Naive thymus-derived CD8-positive, alpha-beta T cell (primary cell): ENCODE measurements at regions not wholly inside any gene's neighbourhood (a gene's known extent, or its start where the extent isn't known, plus 50 kb on each side); places are given as distances from the start of the nearest gene placed in this dataset.
A peak's percentile ranks its signal among the peaks of the same experiment; 100 is the strongest.

Experiments used
- ATAC-seq, 2 donors: fragments of 150-1000 bp; cut with Tn5 transposase in 1 of 2; sonication (Bioruptor Pico), chemical (Tn5 transposase) in 1 of 2; 1 replicate in 1 of 2; 2 replicates in 1 of 2; pipeline ENCODE4 v1.10.0; 2021; ENCODE audit warnings: mild to moderate bottlenecking in 2 of 2, moderate library complexity in 2 of 2
- POLR2A ChIA-PET: fragments of 350-600 bp; sonication (Branson Sonifier 250); formaldehyde crosslinking; loops from one replicate; lab custom pipeline; 2021; ENCODE audit warnings: antibody characterized with exemption; lab: Charles Lee
- DNase-seq, 10 donors: peaks; one replicate each; pipeline versions ENCODE4 v3.0.0 to v3.0.0-alpha.2; 2020 to 2022
- H3K27ac Mint-ChIP-seq, 10 donors: one replicate each; pipeline ENCODE4 v1.8.0; 2020 to 2022; ENCODE audit warnings: mild to moderate bottlenecking in 10 of 10, mixed read lengths in 10 of 10, moderate library complexity in 4 of 10, inconsistent platforms in 1 of 10
- H3K27me3 Mint-ChIP-seq, 5 donors: one replicate each; pipeline ENCODE4 v1.8.0; 2021 to 2022; ENCODE audit warnings: mixed read lengths in 5 of 5
- H3K36me3 Mint-ChIP-seq, 3 donors: one replicate each; pipeline ENCODE4 v1.8.0; 2020 to 2022; ENCODE audit warnings: mixed read lengths in 3 of 3, mild to moderate bottlenecking in 2 of 3, inconsistent platforms in 1 of 3
- H3K4me1 Mint-ChIP-seq, 4 donors: one replicate each; pipeline ENCODE4 v1.8.0; 2021 to 2022; ENCODE audit warnings: mixed read lengths in 4 of 4
- H3K4me3 Mint-ChIP-seq, 10 donors: one replicate each; pipeline ENCODE4 v1.8.0; 2020 to 2022; ENCODE audit warnings: mild to moderate bottlenecking in 10 of 10, mixed read lengths in 10 of 10, moderate library complexity in 6 of 10, inconsistent platforms in 1 of 10
- H3K9me3 Mint-ChIP-seq, 9 donors: one replicate each; pipeline ENCODE4 v1.8.0; 2020 to 2022; ENCODE audit warnings: mixed read lengths in 9 of 9, mild to moderate bottlenecking in 3 of 9, inconsistent platforms in 1 of 9, moderate library complexity in 1 of 9

- Mint-ChIP-seq H3K36me3 (no peaks in the 10 kb centered on the region), H3K9me3 (peaks cover 0 to 24% (median 9%) of the 10 kb centered on the region in 9 donors), H3K27ac (no peak overlapping the region), H3K4me3 (no peak overlapping the region), H3K27me3 (no peaks in the 10 kb centered on the region), H3K4me1 (no peaks in the 10 kb centered on the region)
- ATAC-seq, result no peak
- POLR2A ChIA-PET, result no interaction called here
- no peak for DNase-seq
These were observed 1539.2 kb upstream of the PIK3C3 start for GRCh38 chr18:40415821-40416220.

DNA sequence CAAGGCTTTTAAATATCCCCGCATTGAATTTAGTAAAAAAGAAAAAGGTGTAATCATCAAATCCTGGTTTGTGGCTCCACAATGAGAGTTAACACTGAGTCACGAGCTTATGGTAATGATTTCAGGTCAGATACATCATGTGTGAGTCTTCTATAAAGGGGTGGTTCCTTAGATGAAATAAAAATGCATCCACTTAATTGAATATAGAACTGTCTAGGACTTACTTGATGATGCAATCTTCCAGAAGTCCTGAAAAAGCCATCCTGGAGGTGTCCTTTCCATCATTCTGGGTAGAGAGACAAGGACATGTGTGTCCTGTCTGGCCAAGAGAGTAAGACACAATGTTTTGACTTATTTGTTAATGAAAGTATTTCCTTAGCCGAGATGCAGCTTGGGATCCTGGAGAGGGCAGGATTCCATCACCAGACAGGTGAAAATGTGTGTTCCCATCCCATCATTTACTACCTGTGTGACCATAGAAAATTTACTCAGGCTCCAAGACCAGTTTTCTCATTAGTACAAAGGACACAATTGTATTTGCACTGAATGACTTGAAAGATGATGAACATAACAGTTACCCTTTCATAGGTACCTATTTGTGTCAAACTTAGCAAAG is 1539.8 kb upstream of the PIK3C3 start:
- DNase-seq, result no peak
- peaks cover 0 to 24% (median 9%) of the 10 kb centered on the region in 9 donors for H3K9me3 Mint-ChIP-seq
- POLR2A ChIA-PET, result no interaction called here

DNA sequence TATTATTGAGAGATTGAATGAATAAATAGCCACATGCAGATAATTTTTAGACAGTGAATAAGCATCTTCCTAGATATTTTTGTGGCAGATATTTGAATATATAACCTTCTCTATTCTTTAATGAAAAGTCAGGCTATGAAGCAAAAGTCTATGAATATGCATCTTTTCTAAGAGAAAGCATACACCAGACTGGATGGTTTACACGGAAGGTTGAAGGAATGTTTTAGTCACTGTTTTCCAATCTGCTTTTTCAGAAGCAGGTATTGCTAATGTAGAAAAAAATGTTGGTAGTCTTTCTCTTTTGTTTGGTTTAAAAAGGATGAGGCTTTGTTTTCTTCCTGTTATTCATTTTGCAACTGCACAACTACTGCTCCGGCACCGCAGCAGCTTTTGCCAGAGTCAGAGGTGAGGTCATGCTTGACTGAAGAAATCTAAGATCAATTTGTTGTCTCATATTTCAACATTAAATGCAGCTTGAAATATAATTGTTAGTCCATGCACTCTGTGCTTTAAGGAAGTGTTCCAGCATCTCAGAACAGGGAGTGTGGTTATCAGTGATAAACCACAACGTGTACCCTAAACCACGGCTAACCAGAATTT is 1540.8 kb upstream of the PIK3C3 start:
- Mint-ChIP-seq H3K36me3 (no peaks in the 10 kb centered on the region), H3K27ac (no peak overlapping the region), H3K4me1 (no peaks in the 10 kb centered on the region), H3K27me3 (no peaks in the 10 kb centered on the region), H3K9me3 (peaks cover 0 to 24% (median 5%) of the 10 kb centered on the region in 9 donors), H3K4me3 (no peak overlapping the region)
- POLR2A ChIA-PET, result no interaction called here
- no peak for DNase-seq
- no peak for ATAC-seq

More for the DNA sequence above, 1539.8 kb upstream of the PIK3C3 start:
- Mint-ChIP-seq H3K4me3 (no peak overlapping the region), H3K27me3 (no peaks in the 10 kb centered on the region), H3K27ac (peak overlapping the region in 1 of 10 donors; percentile 15), H3K36me3 (no peaks in the 10 kb centered on the region), H3K4me1 (no peaks in the 10 kb centered on the region)
- ATAC-seq, result no peak

DNA sequence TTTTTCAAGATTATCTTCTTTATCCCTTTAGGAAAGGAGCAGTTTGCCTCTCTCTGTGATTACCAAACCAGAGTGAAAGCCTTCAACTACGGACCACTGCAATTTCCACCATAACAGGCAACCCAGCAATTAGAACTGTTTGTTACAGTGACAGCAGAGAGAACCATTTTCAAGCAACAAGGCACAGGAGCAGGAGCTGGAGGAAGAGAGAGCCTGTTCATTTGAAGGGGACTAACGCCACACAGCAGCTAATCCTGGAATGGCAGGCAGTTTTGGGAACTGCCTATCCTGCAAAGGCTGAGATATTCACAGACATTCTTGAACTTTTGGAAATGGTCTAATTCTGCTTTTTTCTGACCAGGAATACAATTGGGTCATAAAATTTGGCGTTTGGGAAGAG is 1541.9 kb upstream of the PIK3C3 start:
- Mint-ChIP-seq H3K27ac (no peak overlapping the region), H3K4me1 (no peaks in the 10 kb centered on the region), H3K4me3 (no peak overlapping the region), H3K36me3 (no peaks in the 10 kb centered on the region), H3K9me3 (peaks cover 0 to 24% (median 3%) of the 10 kb centered on the region in 9 donors), H3K27me3 (no peaks in the 10 kb centered on the region)
- ATAC-seq (no peak), DNase-seq (no peak)
- POLR2A ChIA-PET, result no interaction called here

GRCh38 chr18:40412410-40412809 is 1542.6 kb upstream of the PIK3C3 start:
- H3K27ac Mint-ChIP-seq, result no peak overlapping the region
- ATAC-seq, result no peak
- no peaks in the 10 kb centered on the region for H3K36me3 Mint-ChIP-seq
- POLR2A ChIA-PET, result no interaction called here
- H3K27me3 Mint-ChIP-seq, result no peaks in the 10 kb centered on the region
- no peak overlapping the region for H3K4me3 Mint-ChIP-seq
- DNase-seq, result no peak
- no peaks in the 10 kb centered on the region for H3K4me1 Mint-ChIP-seq
- peaks cover 0 to 24% (median 3%) of the 10 kb centered on the region in 9 donors for H3K9me3 Mint-ChIP-seq

DNA sequence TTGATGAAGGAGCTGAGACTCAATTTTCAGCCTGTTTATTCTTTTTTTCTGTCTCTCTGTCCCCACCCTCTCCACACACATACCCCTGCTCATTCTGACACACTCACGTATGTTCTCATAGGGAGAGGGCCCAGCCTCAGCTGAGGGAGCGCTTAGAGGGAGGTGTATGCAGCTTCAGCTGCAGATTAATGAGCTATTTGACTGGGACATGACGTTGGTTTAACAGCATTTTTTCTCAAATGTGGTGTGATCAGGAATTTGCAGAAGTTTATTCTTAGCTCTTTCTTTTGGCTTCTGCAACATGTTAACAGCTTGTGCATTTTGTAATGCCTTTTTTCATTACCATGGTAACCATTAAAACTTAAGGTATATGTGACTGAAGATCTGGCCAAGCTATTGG is 1547.1 kb upstream of the PIK3C3 start:
- no peaks in the 10 kb centered on the region for H3K4me1 Mint-ChIP-seq
- H3K4me3 Mint-ChIP-seq, result no peak overlapping the region
- H3K36me3 Mint-ChIP-seq, result no peaks in the 10 kb centered on the region
- POLR2A ChIA-PET, result no interaction called here
- H3K9me3 Mint-ChIP-seq, result peaks cover 0 to 26% (median 8%) of the 10 kb centered on the region in 9 donors
- H3K27me3 Mint-ChIP-seq, result no peaks in the 10 kb centered on the region
- ATAC-seq (no peak), DNase-seq (no peak)
- no peak overlapping the region for H3K27ac Mint-ChIP-seq

GRCh38 chr18:40404284-40404683 is 1550.8 kb upstream of the PIK3C3 start:
- POLR2A ChIA-PET, result no interaction called here
- no peak overlapping the region for H3K4me3 Mint-ChIP-seq

DNA sequence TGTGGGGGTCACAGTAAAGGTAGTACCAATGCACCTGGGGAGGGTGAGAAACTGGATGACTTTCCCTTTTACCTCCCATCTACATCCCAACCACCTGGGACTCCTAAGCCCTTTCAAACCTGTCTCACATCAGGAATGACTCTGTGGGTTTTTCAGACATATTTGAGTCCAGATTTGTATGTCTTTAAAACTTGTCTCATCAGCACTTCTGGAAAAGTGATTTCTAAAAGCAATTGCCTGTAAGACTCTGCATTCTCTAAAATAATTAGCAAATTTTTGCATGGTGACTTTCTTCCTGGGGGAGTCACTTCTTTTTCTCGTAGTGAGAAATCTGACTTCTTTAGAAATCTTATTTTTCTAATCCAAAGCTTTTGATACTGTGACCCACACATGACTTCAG is 1553.0 kb upstream of the PIK3C3 start:
- Mint-ChIP-seq H3K27ac (no peak overlapping the region), H3K4me1 (no peaks in the 10 kb centered on the region), H3K27me3 (no peaks in the 10 kb centered on the region), H3K36me3 (no peaks in the 10 kb centered on the region), H3K9me3 (peaks cover 0 to 24% (median 6%) of the 10 kb centered on the region in 9 donors), H3K4me3 (no peak overlapping the region)
- POLR2A ChIA-PET, result no interaction called here
- ATAC-seq, result no peak
- no peak for DNase-seq

More at GRCh38 chr18:40404284-40404683, 1550.8 kb upstream of the PIK3C3 start:
- no peak overlapping the region for H3K27ac Mint-ChIP-seq
- no peaks in the 10 kb centered on the region for H3K36me3 Mint-ChIP-seq
- no peaks in the 10 kb centered on the region for H3K27me3 Mint-ChIP-seq
- DNase-seq (no peak), ATAC-seq (no peak)
- peaks cover 0 to 26% (median 5%) of the 10 kb centered on the region in 9 donors for H3K9me3 Mint-ChIP-seq
- H3K4me1 Mint-ChIP-seq, result no peaks in the 10 kb centered on the region

- peaks cover 0 to 28% (median 6%) of the 10 kb centered on the region in 9 donors for H3K9me3 Mint-ChIP-seq
- H3K4me1 Mint-ChIP-seq, result no peaks in the 10 kb centered on the region
- no peak for ATAC-seq
- H3K36me3 Mint-ChIP-seq, result no peaks in the 10 kb centered on the region
- POLR2A ChIA-PET, result no interaction called here
- H3K27me3 Mint-ChIP-seq, result peaks cover 0 to 2% (median 0%) of the 10 kb centered on the region in 5 donors
- H3K27ac Mint-ChIP-seq, result no peak overlapping the region
- DNase-seq, result no peak
- H3K4me3 Mint-ChIP-seq, result no peak overlapping the region
These were observed 1566.9 kb upstream of the PIK3C3 start for GRCh38 chr18:40388121-40388520.

- Mint-ChIP-seq H3K36me3 (no peaks in the 10 kb centered on the region), H3K4me3 (no peak overlapping the region), H3K9me3 (peaks cover 0 to 24% (median 7%) of the 10 kb centered on the region in 9 donors), H3K27ac (no peak overlapping the region), H3K27me3 (peaks cover 0 to 2% (median 0%) of the 10 kb centered on the region in 5 donors), H3K4me1 (no peaks in the 10 kb centered on the region)
- POLR2A ChIA-PET, result no interaction called here
- DNase-seq (no peak), ATAC-seq (no peak)
These were observed 1567.8 kb upstream of the PIK3C3 start for GRCh38 chr18:40387130-40387787.

- Mint-ChIP-seq H3K36me3 (no peaks in the 10 kb centered on the region), H3K27ac (no peak overlapping the region), H3K4me3 (no peak overlapping the region), H3K27me3 (peaks cover 0 to 2% (median 0%) of the 10 kb centered on the region in 5 donors), H3K9me3 (peaks cover 0 to 16% (median 2%) of the 10 kb centered on the region in 9 donors), H3K4me1 (no peaks in the 10 kb centered on the region)
- DNase-seq, result no peak
- POLR2A ChIA-PET, result no interaction called here
- ATAC-seq, result no peak
These were observed 1572.8 kb upstream of the PIK3C3 start for GRCh38 chr18:40382197-40382596.

- Mint-ChIP-seq H3K27me3 (peaks cover 0 to 2% (median 0%) of the 10 kb centered on the region in 5 donors), H3K27ac (no peak overlapping the region), H3K36me3 (no peaks in the 10 kb centered on the region), H3K4me1 (no peaks in the 10 kb centered on the region), H3K9me3 (peaks cover 0 to 19% (median 3%) of the 10 kb centered on the region in 9 donors), H3K4me3 (no peak overlapping the region)
- ATAC-seq (no peak), DNase-seq (no peak)
- POLR2A ChIA-PET, result no interaction called here
These were observed 1574.2 kb upstream of the PIK3C3 start for GRCh38 chr18:40380686-40381439.

GRCh38 chr18:40375837-40376236 is 1579.2 kb upstream of the PIK3C3 start:
- no peak overlapping the region for H3K4me3 Mint-ChIP-seq
- no peak overlapping the region for H3K27ac Mint-ChIP-seq
- H3K9me3 Mint-ChIP-seq, result peaks cover 0 to 16% (median 7%) of the 10 kb centered on the region in 9 donors
- DNase-seq, result no peak
- H3K4me1 Mint-ChIP-seq, result no peaks in the 10 kb centered on the region
- no peaks in the 10 kb centered on the region for H3K36me3 Mint-ChIP-seq
- no peak for ATAC-seq
- POLR2A ChIA-PET, result no interaction called here
- H3K27me3 Mint-ChIP-seq, result no peaks in the 10 kb centered on the region
